H1 (cell line): ENCODE measurements at regions not wholly inside any gene's neighbourhood (a gene's known extent, or its start where the extent isn't known, plus 50 kb on each side); places are given as distances from the start of the nearest gene placed in this dataset.

Experiments used
- CTCF ChIA-PET: fragments of 300-600 bp; sonication (Branson Sonifier 250); formaldehyde crosslinking; loops from one replicate; lab custom pipeline; 2021; ENCODE audit not compliant: partially characterized antibody; lab: Charles Lee
- POLR2A ChIA-PET: fragments of 300-600 bp; sonication (Branson Sonifier 250); formaldehyde crosslinking; loops from one replicate; lab custom pipeline; 2021; ENCODE audit warnings: inconsistent platforms; ENCODE audit not compliant: partially characterized antibody; lab: Charles Lee
- DNase-seq, 2 experiments: peaks; one replicate each; pipeline versions ENCODE4 v3.0.0 to v3.0.0-alpha.2; 2010 to 2022; ENCODE audit warnings: low spot score in 2 of 2, low read depth in 1 of 2, mixed read lengths in 1 of 2
- FAIRE-seq: peaks from 2 replicates; lab custom pipeline; 2011; peaks lifted over from hg19 to GRCh38; lab: Jason Lieb, UNC
- H2AFZ ChIP-seq: 2 replicates; pipeline ENCODE4 v1.8.1; 2012; ENCODE audit warnings: low read length, inconsistent platforms
- H2AK5ac ChIP-seq: 2 replicates; pipeline ENCODE4 v1.6.1; 2013; ENCODE audit warnings: low read depth, low read length
- H2BK120ac ChIP-seq: replicated peaks from 2 replicates; pipeline ENCODE3; 2013; ENCODE audit warnings: low read depth, low read length, inconsistent platforms
- H2BK12ac ChIP-seq: 2 replicates; pipeline ENCODE4 v1.6.1; 2013; ENCODE audit warnings: low read depth, low read length
- H2BK15ac ChIP-seq: 2 replicates; pipeline ENCODE4 v1.6.1; 2013; ENCODE audit warnings: low read length
- H2BK20ac ChIP-seq: 2 replicates; pipeline ENCODE4 v1.6.1; 2013; ENCODE audit warnings: low read length
- H2BK5ac ChIP-seq: 2 replicates; pipeline ENCODE4 v1.6.1; 2013; ENCODE audit warnings: low read depth, low read length
- H3K14ac ChIP-seq: 2 replicates; pipeline ENCODE4 v1.6.1; 2013; ENCODE audit warnings: inconsistent platforms; ENCODE audit not compliant: insufficient read length
- H3K18ac ChIP-seq: 2 replicates; pipeline ENCODE4 v1.6.1; 2013; ENCODE audit warnings: low read length; ENCODE audit errors: extremely low read depth
- H3K23ac ChIP-seq: 2 replicates; pipeline ENCODE4 v1.6.1; 2013; ENCODE audit warnings: inconsistent platforms; ENCODE audit not compliant: insufficient read length
- H3K23me2 ChIP-seq: 2 replicates; pipeline ENCODE4 v1.6.1; 2013; ENCODE audit warnings: low read depth, low read length
- H3K27ac ChIP-seq: 2 replicates; pipeline ENCODE4 v1.6.1; 2011; ENCODE audit warnings: low read depth, low read length, inconsistent platforms
- H3K27me3 ChIP-seq, 4 experiments: replicated peaks in 1 of 4; 1 replicate in 1 of 4; 2 replicates in 3 of 4; pipeline versions ENCODE4 v1.6.1 to v1.8.1; 2011 to 2013; ENCODE audit warnings: low read length in 3 of 4, mild to moderate bottlenecking in 3 of 4, inconsistent platforms in 2 of 4, mixed read lengths in 2 of 4, moderate library complexity in 1 of 4; ENCODE audit not compliant: control insufficient read depth in 3 of 4, insufficient read depth in 3 of 4; ENCODE audit errors: extremely low read depth in 1 of 4
- H3K36me3 ChIP-seq, 4 experiments: 2 replicates each; pipeline versions ENCODE4 v1.6.1 to v1.8.1; 2011 to 2013; ENCODE audit warnings: mild to moderate bottlenecking in 4 of 4, low read length in 3 of 4, moderate library complexity in 2 of 4, control low read depth in 1 of 4, inconsistent platforms in 1 of 4; ENCODE audit not compliant: insufficient read depth in 4 of 4, control insufficient read depth in 2 of 4
- H3K4ac ChIP-seq: replicated peaks from 2 replicates; pipeline ENCODE3; 2013; ENCODE audit warnings: low read length, low read depth, mixed read lengths, inconsistent platforms; ENCODE audit not compliant: insufficient read length
- H3K4me1 ChIP-seq, 4 experiments: replicated peaks in 1 of 4; 1 replicate in 1 of 4; 2 replicates in 3 of 4; pipeline versions ENCODE4 v1.6.1 to v1.8.1; 2011 to 2013; ENCODE audit warnings: low read length in 3 of 4, inconsistent platforms in 2 of 4, mixed read lengths in 1 of 4; ENCODE audit not compliant: insufficient read depth in 4 of 4, control insufficient read depth in 3 of 4
- H3K4me2 ChIP-seq, 2 experiments: 2 replicates each; pipeline versions ENCODE4 v1.6.1 to v1.8.1; 2011 to 2013; ENCODE audit warnings: low read depth in 2 of 2, low read length in 2 of 2, control low read depth in 1 of 2, inconsistent platforms in 1 of 2, mild to moderate bottlenecking in 1 of 2; ENCODE audit not compliant: insufficient read depth in 1 of 2
- H3K4me3 ChIP-seq, 4 experiments: fragments of 200-600, 300-600 bp in 1 of 4; sonication (generic), shearing (Covaris generic), sonication (Bioruptor Twin) in 1 of 4; 2 replicates each; pipeline versions ENCODE4 v1.5.1 to v1.8.1; 2011 to 2016; ENCODE audit warnings: low read length in 4 of 4, low read depth in 3 of 4, control low read depth in 2 of 4, inconsistent platforms in 2 of 4, mild to moderate bottlenecking in 2 of 4, mixed read lengths in 1 of 4, moderate library complexity in 1 of 4; ENCODE audit not compliant: insufficient read depth in 2 of 4; ENCODE audit errors: extremely low read depth in 1 of 4
- H3K56ac ChIP-seq: replicated peaks from 2 replicates; pipeline ENCODE3; 2013; ENCODE audit warnings: low read depth, mild to moderate bottlenecking, mixed read lengths, low read length, inconsistent platforms; ENCODE audit not compliant: insufficient read length
- H3K79me1 ChIP-seq: 2 replicates; pipeline ENCODE4 v1.6.1; 2013; ENCODE audit warnings: low read depth, low read length, control low read depth
- H3K79me2 ChIP-seq, 2 experiments: 2 replicates each; pipeline versions ENCODE4 v1.6.1 to v1.8.1; 2012 to 2013; ENCODE audit warnings: low read length in 2 of 2, mild to moderate bottlenecking in 2 of 2, inconsistent platforms in 1 of 2; ENCODE audit not compliant: insufficient read depth in 2 of 2, control insufficient read depth in 1 of 2
- H3K9ac ChIP-seq, 4 experiments: replicated peaks in 1 of 4; 1 replicate in 1 of 4; 2 replicates in 3 of 4; pipeline versions ENCODE4 v1.6.1 to v1.8.1; 2011 to 2013; ENCODE audit warnings: low read depth in 3 of 4, low read length in 3 of 4, control low read depth in 2 of 4, mild to moderate bottlenecking in 2 of 4, moderate library complexity in 2 of 4, inconsistent platforms in 1 of 4; ENCODE audit errors: extremely low read depth in 1 of 4
- H3K9me3 ChIP-seq, 2 experiments: 2 replicates each; pipeline versions ENCODE4 v1.6.1 to v1.8.1; 2012 to 2013; ENCODE audit warnings: mild to moderate bottlenecking in 2 of 2, moderate library complexity in 2 of 2, control low read depth in 1 of 2, inconsistent platforms in 1 of 2, low read depth in 1 of 2, low read length in 1 of 2, mixed read lengths in 1 of 2; ENCODE audit not compliant: insufficient read depth in 2 of 2
- H4K20me1 ChIP-seq, 2 experiments: replicated peaks in 1 of 2; 2 replicates each; pipeline versions ENCODE3 to v1.8.1; 2011 to 2013; ENCODE audit warnings: inconsistent platforms in 2 of 2, low read length in 2 of 2, mild to moderate bottlenecking in 1 of 2; ENCODE audit not compliant: insufficient read depth in 2 of 2, control insufficient read depth in 1 of 2
- H4K5ac ChIP-seq: 2 replicates; pipeline ENCODE4 v1.6.1; 2013; ENCODE audit warnings: low read length, low read depth, mixed read lengths, inconsistent platforms; ENCODE audit not compliant: insufficient read length
- H4K8ac ChIP-seq: 2 replicates; pipeline ENCODE4 v1.8.0; 2013; ENCODE audit warnings: mild to moderate bottlenecking, moderate library complexity, low read length, inconsistent platforms; ENCODE audit not compliant: insufficient read depth; ENCODE audit errors: extremely low read depth
- H4K91ac ChIP-seq: replicated peaks from 2 replicates; pipeline ENCODE3; 2013; ENCODE audit warnings: low read length, mixed read lengths, inconsistent platforms; ENCODE audit not compliant: insufficient read length
- EP300 ChIP-seq, 2 experiments: IDR thresholded peaks; 1 replicate in 1 of 2; 2 replicates in 1 of 2; pipeline ENCODE4 v1.6.1; 2011 to 2012; ENCODE audit warnings: low read depth in 2 of 2, low read length in 2 of 2, mild to moderate bottlenecking in 2 of 2, borderline replicate concordance in 1 of 2, inconsistent platforms in 1 of 2, moderate library complexity in 1 of 2
- RAD21 ChIP-seq, 2 experiments: IDR thresholded peaks in 1 of 2; conservative IDR thresholded peaks in 1 of 2; 2 replicates each; pipeline ENCODE4 v1.6.1; 2011; ENCODE audit warnings: low read depth in 2 of 2, low read length in 2 of 2, improper control_type of control experiment in 1 of 2, inconsistent platforms in 1 of 2, mild to moderate bottlenecking in 1 of 2, moderate library complexity in 1 of 2
- SP2 ChIP-seq: IDR thresholded peaks from 2 replicates; pipeline ENCODE4 v1.6.1; 2012; ENCODE audit warnings: mild to moderate bottlenecking, low read length, inconsistent platforms
- TAF1 ChIP-seq: IDR thresholded peaks from 2 replicates; pipeline ENCODE4 v1.6.1; 2011; ENCODE audit warnings: mild to moderate bottlenecking, low read depth, low read length
- TCF12 ChIP-seq: IDR thresholded peaks from 2 replicates; pipeline ENCODE4 v1.6.1; 2011; ENCODE audit warnings: low read depth, mild to moderate bottlenecking, low read length
- TEAD4 ChIP-seq: IDR thresholded peaks from 2 replicates; pipeline ENCODE4 v1.6.1; 2012; ENCODE audit warnings: low read depth, low read length, inconsistent platforms, mixed read lengths
- WGBS, 2 experiments: shearing (Covaris generic) in 1 of 2; methylation state at CpG; one replicate each; pipeline versions ENCODE4 v1.1.6 to v1.1.7; 2013 to 2015; ENCODE audit warnings: low lambda C conversion rate in 2 of 2, mixed read lengths in 2 of 2, inconsistent platforms in 1 of 2, low coverage in 1 of 2, missing lambda C conversion rate in 1 of 2; ENCODE audit not compliant: insufficient replicate concordance in 2 of 2, insufficient coverage in 1 of 2, insufficient read length in 1 of 2; ENCODE audit errors: extremely low coverage in 1 of 2, missing lambda C conversion rate in 1 of 2; 5-methylcytosine and 5-hydroxymethylcytosine counted together
- TF ChIP-seq, protein P1 (sequence below), 3 experiments: IDR thresholded peaks; 1 replicate in 2 of 3; 2 replicates in 1 of 3; pipeline versions ENCODE4 v1.5.1 to v1.6.1; 2011; ENCODE audit warnings: low read length in 3 of 3, mild to moderate bottlenecking in 3 of 3, inconsistent platforms in 2 of 3, low read depth in 1 of 3, moderate library complexity in 1 of 3; ENCODE audit not compliant: insufficient read depth in 1 of 3; ENCODE audit errors: control extremely low read depth in 1 of 3
- TF ChIP-seq, protein P2 (sequence below): IDR thresholded peaks from 2 replicates; pipeline ENCODE4 v1.6.1; 2012; ENCODE audit warnings: inconsistent platforms

DNA sequence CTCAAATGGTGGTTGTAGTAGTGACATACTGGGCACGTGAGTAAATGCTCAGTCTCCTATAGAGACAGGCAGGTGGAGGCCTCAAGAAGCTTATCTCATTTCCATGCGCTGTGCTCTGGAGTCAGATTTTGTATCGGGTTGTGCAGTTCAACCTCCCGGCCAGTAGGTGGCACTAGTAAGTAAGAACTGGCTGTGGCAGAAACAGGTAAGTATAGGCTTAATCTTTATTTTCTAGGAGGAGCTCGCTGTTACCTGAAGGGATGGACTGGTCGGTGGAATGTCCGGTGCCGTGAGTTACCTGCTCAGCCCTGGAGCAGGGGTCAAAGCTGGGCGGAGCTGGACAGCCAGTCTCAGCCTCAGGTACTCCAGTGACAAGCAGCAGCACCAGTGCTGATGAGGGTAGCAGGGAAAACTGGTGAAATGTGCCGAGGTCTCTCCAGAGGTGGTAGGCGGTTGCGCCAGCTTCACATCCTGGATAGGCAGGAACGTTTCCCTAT, 880.1 kb upstream of the SEMA6A start:
- WGBS, 2 experiments: 60% methylated on average over 12 of the region's 13 CpGs; no CpG with 5 or more reads in 1 of the 2 experiments
- H3K4ac ChIP-seq: no peak overlapping the region
- no peaks in the 10 kb centered on the region for H3K27me3 ChIP-seq
- no peak overlapping the region for H2BK120ac ChIP-seq
- no peak overlapping the region for H3K14ac ChIP-seq
- DNase-seq: peak; percentile 63 to 80
- TF ChIP-seq TAF1 (no peak), RAD21 (IDR thresholded peaks at IDR 0.05 in 1 of 2, conservative IDR thresholded peaks at IDR 0.05 in 1 of 2; ENCODE audit: low read depth in 2 of 2, low read length in 2 of 2) (peak; percentile 78 to 79), TEAD4 (peak; percentile 13; the same call in 1 of the 2 replicates), EP300 (IDR thresholded peaks at IDR 0.05; ENCODE audit: borderline replicate concordance in 1 of 2, low read depth in 2 of 2, low read length in 2 of 2) (no peak), TCF12 (no peak), SP2 (peak; percentile 53; the same call in 1 of the 2 replicates)
- TF ChIP-seq, protein P1, sequence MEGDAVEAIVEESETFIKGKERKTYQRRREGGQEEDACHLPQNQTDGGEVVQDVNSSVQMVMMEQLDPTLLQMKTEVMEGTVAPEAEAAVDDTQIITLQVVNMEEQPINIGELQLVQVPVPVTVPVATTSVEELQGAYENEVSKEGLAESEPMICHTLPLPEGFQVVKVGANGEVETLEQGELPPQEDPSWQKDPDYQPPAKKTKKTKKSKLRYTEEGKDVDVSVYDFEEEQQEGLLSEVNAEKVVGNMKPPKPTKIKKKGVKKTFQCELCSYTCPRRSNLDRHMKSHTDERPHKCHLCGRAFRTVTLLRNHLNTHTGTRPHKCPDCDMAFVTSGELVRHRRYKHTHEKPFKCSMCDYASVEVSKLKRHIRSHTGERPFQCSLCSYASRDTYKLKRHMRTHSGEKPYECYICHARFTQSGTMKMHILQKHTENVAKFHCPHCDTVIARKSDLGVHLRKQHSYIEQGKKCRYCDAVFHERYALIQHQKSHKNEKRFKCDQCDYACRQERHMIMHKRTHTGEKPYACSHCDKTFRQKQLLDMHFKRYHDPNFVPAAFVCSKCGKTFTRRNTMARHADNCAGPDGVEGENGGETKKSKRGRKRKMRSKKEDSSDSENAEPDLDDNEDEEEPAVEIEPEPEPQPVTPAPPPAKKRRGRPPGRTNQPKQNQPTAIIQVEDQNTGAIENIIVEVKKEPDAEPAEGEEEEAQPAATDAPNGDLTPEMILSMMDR (IDR thresholded peaks at IDR 0.05; ENCODE audit: control extremely low read depth in 1 of 3, insufficient read depth in 1 of 3, low read depth in 1 of 3, low read length in 3 of 3): peak; percentile 57 to 86 (median 67)
- TF ChIP-seq, protein P2, sequence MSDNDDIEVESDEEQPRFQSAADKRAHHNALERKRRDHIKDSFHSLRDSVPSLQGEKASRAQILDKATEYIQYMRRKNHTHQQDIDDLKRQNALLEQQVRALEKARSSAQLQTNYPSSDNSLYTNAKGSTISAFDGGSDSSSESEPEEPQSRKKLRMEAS: 0 out of 2 replicates have a peak, but pooled peaks have one; percentile 22
- no peaks in the 10 kb centered on the region for H3K79me2 ChIP-seq
- 0 out of 2 replicates have a peak overlapping the region, but pooled peaks have one; percentile 6 for H2BK5ac ChIP-seq
- H4K20me1 ChIP-seq: no peaks in the 10 kb centered on the region
- H3K23me2 ChIP-seq: no peaks in the 10 kb centered on the region
- ChIA-PET CTCF (interaction anchor here (0.6 to 5.7 kb wide), 62 partner anchors 9 to 1802 kb away, joined by 3 to 88 read pairs (median 3); partner anchors contain the start of gene SEMA6A), POLR2A (no interaction called here)
- no peak overlapping the region for H2BK12ac ChIP-seq
- no peak overlapping the region; the same call in 1 of the 2 replicates for H2BK15ac ChIP-seq
- peak overlapping the region; percentile 62; the same call in 1 of the 2 replicates for H3K18ac ChIP-seq
- peak overlapping the region; percentile 90; the same call in 1 of the 2 replicates for H4K8ac ChIP-seq
- FAIRE-seq: peak; percentile 88
- H4K5ac ChIP-seq: no peak overlapping the region
- peak overlapping the region; percentile 89 for H2AFZ ChIP-seq
- H3K27ac ChIP-seq: no peak overlapping the region
- H4K91ac ChIP-seq: peak overlapping the region; percentile 20
- H3K23ac ChIP-seq: no peak overlapping the region
- H2BK20ac ChIP-seq: no peak overlapping the region
- peak overlapping the region in 1 of 4 experiments; percentile 43; a peak in 1 of 7 replicates for H3K9ac ChIP-seq
- no peaks in the 10 kb centered on the region for H3K79me1 ChIP-seq
- no peaks in the 10 kb centered on the region for H3K4me1 ChIP-seq
- H3K4me3 ChIP-seq: peak overlapping the region; percentile 39 to 78 (median 45); a peak in 7 of 8 replicates
- H3K4me2 ChIP-seq: peak overlapping the region; percentile 57 to 82; a peak in 3 of 4 replicates
- H3K56ac ChIP-seq: no peak overlapping the region
- no peaks in the 10 kb centered on the region for H3K36me3 ChIP-seq
- H2AK5ac ChIP-seq: no peak overlapping the region
- peaks cover 0 to 2% of the 10 kb centered on the region in 2 experiments; a peak in 1 of 4 replicates for H3K9me3 ChIP-seq
